ENCODE measurements at regions not wholly inside any gene's neighbourhood (a gene's known extent, or its start where the extent isn't known, plus 50 kb on each side); places are given as distances from the start of the nearest gene placed in this dataset.

GRCh38 chr15:31444844-31445243 lies 118.2 kb downstream of the KLF13 start:
- intact Hi-C loops (cut with micrococcal nuclease) = no loop called here
- no peak overlapping the region for H3K4me3 Mint-ChIP-seq
- H3K9me3 Mint-ChIP-seq = no peaks in the 10 kb centered on the region
- H3K36me3 Mint-ChIP-seq (ENCODE audit: low read depth) = no peaks in the 10 kb centered on the region
- peaks cover 53% of the 10 kb centered on the region for H3K4me1 Mint-ChIP-seq (ENCODE audit: low read depth)
- no peaks in the 10 kb centered on the region for H3K27me3 Mint-ChIP-seq
- no peak overlapping the region for H3K27ac Mint-ChIP-seq

GRCh38 chr15:31446546-31446945 lies 119.9 kb downstream of the KLF13 start:
- peaks cover 43% of the 10 kb centered on the region for H3K4me1 Mint-ChIP-seq (ENCODE audit: low read depth)
- H3K27ac Mint-ChIP-seq = no peak overlapping the region
- intact Hi-C loops (cut with micrococcal nuclease) = no loop called here

GRCh38 chr15:31447931-31448634 lies 121.4 kb downstream of the KLF13 start:
- Mint-ChIP-seq H3K27me3 (no peaks in the 10 kb centered on the region), H3K27ac (peak overlapping the region; percentile 70), H3K4me3 (no peak overlapping the region)

More at GRCh38 chr15:31446546-31446945, 119.9 kb downstream of the KLF13 start:
- Mint-ChIP-seq H3K9me3 (no peaks in the 10 kb centered on the region), H3K36me3 (ENCODE audit: low read depth) (no peaks in the 10 kb centered on the region), H3K27me3 (no peaks in the 10 kb centered on the region), H3K4me3 (no peak overlapping the region)

DNA sequence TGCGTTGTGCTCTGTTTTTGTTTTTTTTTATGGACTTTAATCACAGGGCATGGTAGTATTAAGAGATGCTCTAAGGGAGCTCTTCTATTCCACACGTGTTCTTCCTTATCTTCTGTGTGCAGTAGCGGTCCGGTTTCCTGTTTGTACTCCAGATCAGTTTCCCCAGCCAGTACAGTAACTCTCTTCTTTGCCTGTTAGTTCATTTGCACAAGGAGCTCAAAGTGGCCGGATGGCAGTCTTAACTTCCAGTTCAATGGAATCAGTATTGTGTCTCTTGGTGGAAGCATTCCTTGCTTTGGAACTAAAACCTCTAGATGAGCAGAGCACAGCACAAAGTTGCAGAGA lies 122.0 kb downstream of the KLF13 start:
- Mint-ChIP-seq H3K4me1 (ENCODE audit: low read depth) (peaks cover 30% of the 10 kb centered on the region), H3K27me3 (no peaks in the 10 kb centered on the region), H3K9me3 (peaks cover 3% of the 10 kb centered on the region), H3K27ac (peak overlapping the region; percentile 70), H3K4me3 (no peak overlapping the region), H3K36me3 (ENCODE audit: low read depth) (no peaks in the 10 kb centered on the region)
- intact Hi-C loops (cut with micrococcal nuclease) = no loop called here

More at GRCh38 chr15:31447931-31448634, 121.4 kb downstream of the KLF13 start:
- H3K9me3 Mint-ChIP-seq = no peaks in the 10 kb centered on the region
- H3K4me1 Mint-ChIP-seq (ENCODE audit: low read depth) = peaks cover 34% of the 10 kb centered on the region
- no peaks in the 10 kb centered on the region for H3K36me3 Mint-ChIP-seq (ENCODE audit: low read depth)
- intact Hi-C loops (cut with micrococcal nuclease) = no loop called here

GRCh38 chr15:31452595-31453557 lies 126.2 kb downstream of the KLF13 start:
- Mint-ChIP-seq H3K4me3 (no peak overlapping the region), H3K36me3 (ENCODE audit: low read depth) (no peaks in the 10 kb centered on the region), H3K9me3 (peaks cover 15% of the 10 kb centered on the region), H3K4me1 (ENCODE audit: low read depth) (peaks cover 22% of the 10 kb centered on the region), H3K27ac (no peak overlapping the region), H3K27me3 (peaks cover 3% of the 10 kb centered on the region)
- intact Hi-C loops (cut with micrococcal nuclease) = no loop called here

DNA sequence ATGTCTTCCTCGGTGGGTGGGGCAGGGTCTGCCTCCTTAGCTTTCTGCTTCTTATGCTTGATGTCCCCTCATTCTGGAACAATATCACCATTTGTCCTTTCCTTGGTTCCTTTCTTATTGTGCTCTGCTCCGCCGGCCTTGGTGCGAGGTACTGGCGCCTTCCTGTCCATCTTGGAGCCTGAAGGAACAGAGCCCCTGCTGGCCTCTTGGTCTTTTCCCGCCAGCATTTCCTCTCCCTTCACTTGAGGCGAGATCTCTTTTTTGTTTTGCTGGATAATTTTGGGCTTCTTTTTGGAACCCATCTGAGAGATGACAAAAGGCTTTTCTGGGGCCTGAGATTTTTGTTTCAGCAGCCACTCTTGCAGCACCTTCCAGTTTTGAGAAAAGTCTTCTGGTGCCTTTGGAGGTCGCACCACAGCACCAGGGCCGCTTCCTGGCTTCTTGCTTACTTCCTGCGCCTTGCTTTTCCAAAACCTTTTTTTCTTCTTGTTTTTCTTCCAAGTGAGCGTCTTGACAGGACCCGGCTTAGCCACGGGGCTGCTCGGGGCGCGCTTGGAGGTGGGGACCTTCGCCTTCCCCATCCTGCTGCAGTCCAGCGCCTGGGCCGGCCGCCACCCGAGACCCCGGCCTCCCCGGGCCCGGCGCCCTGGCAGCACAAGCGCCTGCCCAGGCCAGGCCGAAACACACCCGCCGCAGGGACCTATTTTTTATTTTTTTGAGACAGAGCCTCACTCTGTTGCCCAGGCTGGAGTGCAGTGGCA lies 127.1 kb downstream of the KLF13 start:
- no peak overlapping the region for H3K4me3 Mint-ChIP-seq
- intact Hi-C loops (cut with micrococcal nuclease) = no loop called here
- H3K27me3 Mint-ChIP-seq = peaks cover 9% of the 10 kb centered on the region
- H3K9me3 Mint-ChIP-seq = peaks cover 15% of the 10 kb centered on the region
- peaks cover 16% of the 10 kb centered on the region for H3K4me1 Mint-ChIP-seq (ENCODE audit: low read depth)
- H3K27ac Mint-ChIP-seq = no peak overlapping the region
- H3K36me3 Mint-ChIP-seq (ENCODE audit: low read depth) = no peaks in the 10 kb centered on the region

GRCh38 chr15:31455499-31455898 lies 128.9 kb downstream of the KLF13 start:
- H3K4me1 Mint-ChIP-seq (ENCODE audit: low read depth) = peaks cover 14% of the 10 kb centered on the region
- no peaks in the 10 kb centered on the region for H3K36me3 Mint-ChIP-seq (ENCODE audit: low read depth)

GRCh38 chr15:31456354-31457060 lies 129.9 kb downstream of the KLF13 start:
- H3K9me3 Mint-ChIP-seq = peaks cover 15% of the 10 kb centered on the region
- peaks cover 14% of the 10 kb centered on the region for H3K4me1 Mint-ChIP-seq (ENCODE audit: low read depth)
- no peaks in the 10 kb centered on the region for H3K36me3 Mint-ChIP-seq (ENCODE audit: low read depth)
- no peak overlapping the region for H3K4me3 Mint-ChIP-seq
- intact Hi-C loops (cut with micrococcal nuclease) = no loop called here
- H3K27me3 Mint-ChIP-seq = peaks cover 17% of the 10 kb centered on the region
- no peak overlapping the region for H3K27ac Mint-ChIP-seq

More at GRCh38 chr15:31455499-31455898, 128.9 kb downstream of the KLF13 start:
- no peak overlapping the region for H3K27ac Mint-ChIP-seq
- intact Hi-C loops (cut with micrococcal nuclease) = no loop called here
- H3K9me3 Mint-ChIP-seq = peaks cover 15% of the 10 kb centered on the region
- no peak overlapping the region for H3K4me3 Mint-ChIP-seq
- peaks cover 11% of the 10 kb centered on the region for H3K27me3 Mint-ChIP-seq

- intact Hi-C loops (cut with micrococcal nuclease) = no loop called here
- peaks cover 15% of the 10 kb centered on the region for H3K9me3 Mint-ChIP-seq
- no peak overlapping the region for H3K4me3 Mint-ChIP-seq
- no peaks in the 10 kb centered on the region for H3K36me3 Mint-ChIP-seq (ENCODE audit: low read depth)
- H3K4me1 Mint-ChIP-seq (ENCODE audit: low read depth) = peaks cover 10% of the 10 kb centered on the region
- peaks cover 20% of the 10 kb centered on the region for H3K27me3 Mint-ChIP-seq
- no peak overlapping the region for H3K27ac Mint-ChIP-seq
Observed at GRCh38 chr15:31457161-31457560, 130.5 kb downstream of the KLF13 start.

DNA sequence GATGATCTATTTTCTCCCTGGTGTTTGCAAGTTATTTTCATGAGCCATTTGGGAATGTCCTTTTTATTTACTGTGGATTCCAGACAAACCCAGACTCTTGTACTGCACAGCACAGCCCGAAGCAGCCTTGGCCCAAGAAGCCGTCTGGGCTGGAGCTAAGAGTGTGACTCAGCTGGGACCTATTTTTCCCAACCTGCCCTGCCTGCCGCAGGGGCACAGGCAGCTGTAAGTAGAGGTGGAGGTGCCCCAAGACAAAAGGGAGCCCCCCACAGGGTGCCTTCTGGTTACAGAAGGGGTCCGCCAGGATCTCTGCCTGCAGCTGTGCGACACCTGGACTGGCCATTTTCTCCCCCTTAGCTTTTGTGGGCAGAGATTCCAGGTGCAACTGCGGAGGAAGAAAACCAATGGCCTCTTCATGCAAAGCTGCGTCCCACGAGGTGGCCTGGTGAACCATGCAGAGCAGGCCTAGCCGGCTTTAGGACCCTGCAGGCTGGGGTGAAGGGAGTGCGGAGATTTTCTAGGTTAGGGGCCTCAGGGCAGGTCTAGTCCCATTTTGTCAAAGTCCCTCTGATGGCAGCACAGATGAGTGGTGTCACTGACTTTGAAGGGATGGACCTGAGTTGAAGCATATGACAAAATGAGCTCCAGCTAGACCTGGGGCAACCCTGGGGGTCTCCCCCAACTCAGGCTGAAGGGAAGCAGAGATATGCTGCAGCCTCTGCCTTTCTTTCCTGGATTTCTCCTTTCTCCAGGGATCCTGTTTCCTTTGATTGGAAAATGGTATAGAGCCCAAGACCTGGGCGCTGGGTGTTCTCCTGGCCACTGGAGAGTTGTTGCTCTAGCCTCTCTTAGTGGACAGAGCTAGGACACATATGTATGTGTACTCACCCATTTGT lies 131.2 kb downstream of the KLF13 start:
- Mint-ChIP-seq H3K9me3 (peaks cover 15% of the 10 kb centered on the region), H3K36me3 (ENCODE audit: low read depth) (no peaks in the 10 kb centered on the region), H3K4me1 (ENCODE audit: low read depth) (peaks cover 9% of the 10 kb centered on the region), H3K4me3 (no peak overlapping the region), H3K27me3 (peaks cover 20% of the 10 kb centered on the region), H3K27ac (no peak overlapping the region)
- intact Hi-C loops (cut with micrococcal nuclease) = no loop called here

DNA sequence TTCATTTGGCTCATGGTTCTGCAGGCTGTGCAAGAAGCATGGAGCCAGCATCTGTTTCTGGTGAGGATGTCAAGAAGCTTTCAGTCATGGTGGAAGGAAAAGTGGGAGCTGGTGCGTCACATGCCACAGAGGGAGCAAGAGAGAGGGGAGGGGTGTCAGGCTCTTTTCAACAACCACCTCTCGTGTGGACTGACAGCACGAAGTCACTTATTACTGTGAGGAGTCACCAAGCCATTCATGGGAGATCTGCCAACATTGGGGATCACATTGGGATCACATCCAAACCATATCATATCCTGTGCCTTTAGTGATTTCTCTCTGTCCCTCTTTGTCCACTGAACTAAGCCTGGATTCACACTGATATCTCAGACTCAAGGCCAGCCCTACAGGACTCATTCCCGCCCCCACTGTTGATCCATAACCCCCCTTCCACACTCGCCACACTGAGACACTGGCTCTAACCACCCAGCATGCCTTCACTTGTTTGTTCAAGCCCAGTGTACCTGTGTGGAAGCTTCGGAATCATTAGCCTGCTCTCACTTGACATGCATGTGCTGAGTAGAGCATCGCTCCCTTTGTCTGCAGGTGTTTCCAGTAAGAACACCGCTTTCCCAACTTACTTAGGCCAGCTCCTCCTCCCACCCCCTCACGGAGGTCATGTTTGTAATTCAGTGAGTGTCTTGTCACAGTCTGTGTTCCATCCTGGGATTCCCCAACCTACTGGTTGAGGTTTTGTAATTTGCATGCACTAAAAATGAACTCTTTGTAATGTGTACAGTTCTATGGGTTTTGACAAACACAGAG lies 132.2 kb downstream of the KLF13 start:
- intact Hi-C loops (cut with micrococcal nuclease) = no loop called here
- peaks cover 24% of the 10 kb centered on the region for H3K27me3 Mint-ChIP-seq
- no peak overlapping the region for H3K27ac Mint-ChIP-seq
- peaks cover 9% of the 10 kb centered on the region for H3K4me1 Mint-ChIP-seq (ENCODE audit: low read depth)
- no peak overlapping the region for H3K4me3 Mint-ChIP-seq
- peaks cover 10% of the 10 kb centered on the region for H3K9me3 Mint-ChIP-seq
- no peaks in the 10 kb centered on the region for H3K36me3 Mint-ChIP-seq (ENCODE audit: low read depth)

- H3K27ac Mint-ChIP-seq = no peak overlapping the region
- no peaks in the 10 kb centered on the region for H3K36me3 Mint-ChIP-seq (ENCODE audit: low read depth)
- H3K4me3 Mint-ChIP-seq = no peak overlapping the region
- peaks cover 9% of the 10 kb centered on the region for H3K4me1 Mint-ChIP-seq (ENCODE audit: low read depth)
- H3K9me3 Mint-ChIP-seq = peaks cover 9% of the 10 kb centered on the region
- intact Hi-C loops (cut with micrococcal nuclease) = no loop called here
- H3K27me3 Mint-ChIP-seq = peaks cover 26% of the 10 kb centered on the region
Observed at GRCh38 chr15:31459400-31459748, 132.7 kb downstream of the KLF13 start.
